CD4-positive, alpha-beta T cell treated with Interleukin-1 beta for 1 hour (primary cell): ENCODE measurements at regions not wholly inside any gene's neighbourhood (a gene's known extent, or its start where the extent isn't known, plus 50 kb on each side); places are given as distances from the start of the nearest gene placed in this dataset.
"Not testable (repeated sequence)": the region's sequence is repeated elsewhere in the genome, so short reads cannot be mapped to it uniquely, and the experiment has no call there.

ENCODE experiments used
- DNase-seq, 2 donors: peaks; one replicate each; pipeline ENCODE4 v3.0.0-alpha.2; 2020 to 2022

- no peak for DNase-seq
These were observed 650.0 kb upstream of the STXBP6 start for GRCh38 chr14:25699981-25700380.

DNA sequence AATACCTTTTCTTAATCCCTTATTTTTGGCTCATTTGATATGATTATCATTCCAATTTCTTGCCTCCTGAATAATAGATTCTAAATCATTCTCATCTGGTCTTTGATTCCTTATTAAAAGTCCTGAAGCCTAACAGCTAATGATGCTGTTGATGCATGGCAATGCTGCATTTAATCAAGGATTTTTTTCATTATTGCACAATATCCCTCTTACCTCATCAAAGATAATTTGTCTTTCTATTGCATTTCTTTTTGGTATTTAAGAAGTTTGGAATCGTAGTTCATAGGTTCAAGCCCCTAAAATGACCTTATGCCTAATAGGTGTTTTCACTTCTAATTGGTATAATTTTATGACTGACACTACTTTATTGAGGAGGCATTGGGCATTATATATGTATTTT is 648.2 kb upstream of the STXBP6 start:
- DNase-seq = no peak

- no peak for DNase-seq
These were observed 646.2 kb upstream of the STXBP6 start for GRCh38 chr14:25696176-25696575.

DNA sequence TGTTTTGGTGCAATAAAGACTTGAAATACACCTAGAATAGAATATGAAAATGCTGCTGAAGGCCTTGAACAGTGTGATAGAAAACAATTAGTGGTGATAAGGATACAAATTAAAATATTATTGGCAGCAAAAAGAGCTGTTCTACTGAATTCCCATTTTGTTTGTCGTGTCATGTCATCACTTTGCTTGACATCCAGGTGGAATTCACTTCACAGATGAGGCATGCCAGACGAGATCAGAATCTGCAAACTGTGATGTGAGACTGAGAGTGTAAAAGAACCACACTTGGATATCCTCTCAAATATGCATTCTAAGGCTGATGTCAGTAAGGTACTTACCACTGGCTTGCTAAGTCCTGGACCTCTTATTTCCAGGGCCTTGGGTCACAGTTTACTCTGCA is 635.1 kb upstream of the STXBP6 start:
- DNase-seq = no peak

DNA sequence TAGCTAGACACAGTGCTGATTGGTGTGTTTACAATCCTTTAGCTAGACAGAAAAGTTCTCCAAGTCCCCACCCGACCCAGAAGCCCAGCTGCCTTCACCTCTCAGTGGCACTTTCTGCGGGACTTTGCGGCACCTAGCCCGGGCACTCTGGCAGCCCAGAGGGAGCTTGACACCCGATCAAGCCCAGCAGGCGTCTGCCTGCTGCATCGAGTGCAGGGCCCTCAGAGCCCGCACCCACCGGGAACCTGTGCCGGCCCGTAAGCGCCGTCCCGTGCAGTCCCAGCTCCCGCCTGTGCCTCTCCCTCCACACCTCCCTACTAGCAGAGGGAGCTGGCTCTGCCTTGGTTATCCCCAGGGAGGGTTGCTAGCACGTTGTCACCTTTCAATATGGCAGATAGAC is 631.0 kb upstream of the STXBP6 start:
- no peak for DNase-seq

DNA sequence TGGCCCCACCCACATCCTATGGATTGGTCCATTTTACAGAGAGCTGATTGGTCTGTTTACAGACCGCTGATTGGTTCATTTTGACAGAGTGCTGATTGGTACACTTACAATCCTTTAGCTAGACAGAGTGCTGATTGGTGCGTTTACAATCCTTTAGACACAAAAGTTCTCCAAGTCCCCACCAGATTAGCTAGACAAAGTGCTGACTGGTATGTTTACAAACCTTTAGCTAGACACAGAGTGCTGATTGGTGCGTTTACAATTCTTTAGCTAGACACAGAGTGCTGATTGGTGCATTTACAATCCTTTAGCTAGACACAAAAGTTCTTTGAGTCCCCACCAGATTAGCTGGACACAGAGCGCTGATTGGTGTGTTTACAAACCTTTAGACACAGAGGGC is 630.6 kb upstream of the STXBP6 start:
- not testable (repeated sequence) for DNase-seq

DNA sequence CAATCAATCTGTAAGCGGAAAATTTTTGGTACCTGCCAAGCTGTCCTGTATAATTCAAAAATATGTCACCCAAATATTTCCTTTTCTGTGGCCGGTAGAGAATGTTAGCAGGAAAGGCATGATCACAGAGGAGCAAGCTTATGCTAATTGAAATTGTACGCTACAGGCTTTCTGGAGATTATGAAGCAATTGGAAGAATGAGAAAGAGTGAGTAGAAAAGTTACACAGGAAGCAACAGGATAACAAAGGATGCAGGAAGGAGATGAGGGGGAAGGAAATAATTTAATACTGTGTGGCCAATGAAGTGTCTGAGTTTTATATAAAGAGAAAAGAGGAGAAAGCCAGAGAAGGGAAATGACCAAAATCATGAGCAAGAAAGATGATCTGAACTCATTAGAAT is 627.2 kb upstream of the STXBP6 start:
- DNase-seq = no peak

DNA sequence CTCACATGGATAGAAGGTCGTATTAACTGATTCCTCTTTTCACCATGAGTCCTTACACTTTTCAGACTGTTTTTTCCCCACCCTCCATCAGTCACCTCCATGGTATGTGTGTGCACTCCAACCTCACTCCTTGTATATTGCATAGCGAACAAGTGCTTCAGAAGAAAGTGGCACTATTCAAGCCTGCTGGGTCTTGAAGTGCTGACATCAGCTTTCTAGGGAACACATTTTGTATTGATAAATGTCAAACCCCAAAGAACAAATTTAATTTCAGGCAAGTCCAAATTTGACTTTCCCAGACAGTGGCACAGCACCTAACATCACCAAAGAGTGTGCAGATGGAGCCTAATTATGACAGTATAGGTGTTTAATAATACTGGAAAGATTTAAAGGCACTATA is 617.4 kb upstream of the STXBP6 start:
- DNase-seq = no peak

- DNase-seq = no peak
These were observed 616.9 kb upstream of the STXBP6 start for GRCh38 chr14:25666877-25667276.

- no peak for DNase-seq
These were observed 609.0 kb upstream of the STXBP6 start for GRCh38 chr14:25658988-25659387.

DNA sequence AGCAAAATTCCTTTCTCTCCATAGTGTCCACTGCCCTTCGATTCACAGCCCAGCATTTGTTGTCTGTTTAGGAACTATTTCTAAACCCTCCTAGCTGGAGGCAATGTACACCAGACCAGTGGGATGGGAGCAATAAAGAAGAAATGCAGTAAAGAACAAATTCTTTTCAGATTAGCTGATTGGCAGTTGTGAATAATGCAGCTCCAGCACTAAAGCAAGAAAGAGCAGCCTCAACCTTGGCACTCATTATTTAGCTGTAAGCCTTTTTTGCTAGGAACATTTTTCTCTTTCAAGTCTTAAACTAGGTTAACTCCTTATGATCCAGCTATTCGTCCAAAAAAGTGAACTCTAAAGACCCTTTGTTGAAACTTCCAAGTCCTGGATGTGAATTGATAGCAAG is 580.5 kb upstream of the STXBP6 start:
- DNase-seq = no peak

DNA sequence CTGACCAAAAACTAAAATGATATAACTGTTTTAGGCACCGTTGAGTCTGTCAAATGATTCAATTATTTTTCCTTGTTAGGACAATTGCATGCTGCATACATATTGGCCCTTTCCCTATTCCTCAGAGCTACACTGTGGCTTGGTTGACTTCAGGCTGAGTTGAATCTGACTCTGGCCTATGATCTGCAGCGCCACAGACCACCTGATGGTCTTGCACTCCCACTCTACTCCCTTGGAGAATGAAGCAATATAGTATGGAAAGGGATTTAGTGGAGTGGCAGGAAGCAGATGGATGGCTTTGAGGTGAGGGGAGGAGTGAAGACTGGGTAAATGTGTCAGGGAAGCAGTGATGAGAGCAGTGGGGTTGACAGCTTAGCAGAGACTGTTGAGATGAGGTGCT is 579.0 kb upstream of the STXBP6 start:
- DNase-seq = no peak

GRCh38 chr14:25628390-25628789 is 578.4 kb upstream of the STXBP6 start:
- DNase-seq = no peak

- no peak for DNase-seq
These were observed 577.0 kb upstream of the STXBP6 start for GRCh38 chr14:25626986-25627385.

- DNase-seq = no peak
These were observed 572.8 kb upstream of the STXBP6 start for GRCh38 chr14:25622763-25623162.

DNA sequence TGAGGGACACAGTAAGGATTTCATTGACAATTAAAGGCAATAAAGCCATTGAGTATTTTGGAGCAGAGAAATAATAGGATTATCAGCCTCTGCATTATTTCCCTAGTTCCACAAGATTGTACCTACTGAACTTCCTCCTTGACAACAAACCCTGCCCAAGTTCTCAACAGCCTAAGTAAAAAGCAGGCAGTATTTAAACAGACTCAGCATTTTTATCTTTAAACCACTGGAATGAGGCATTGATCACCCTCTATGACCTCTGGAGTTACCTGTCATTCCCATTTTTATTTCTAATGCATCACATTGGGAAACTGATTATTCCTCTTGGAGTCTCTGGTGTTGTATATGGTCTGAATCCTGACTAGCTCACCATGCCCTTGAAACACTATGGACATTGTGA is 570.6 kb upstream of the STXBP6 start:
- DNase-seq = no peak

- DNase-seq = no peak
These were observed 565.2 kb upstream of the STXBP6 start for GRCh38 chr14:25615174-25615573.

DNA sequence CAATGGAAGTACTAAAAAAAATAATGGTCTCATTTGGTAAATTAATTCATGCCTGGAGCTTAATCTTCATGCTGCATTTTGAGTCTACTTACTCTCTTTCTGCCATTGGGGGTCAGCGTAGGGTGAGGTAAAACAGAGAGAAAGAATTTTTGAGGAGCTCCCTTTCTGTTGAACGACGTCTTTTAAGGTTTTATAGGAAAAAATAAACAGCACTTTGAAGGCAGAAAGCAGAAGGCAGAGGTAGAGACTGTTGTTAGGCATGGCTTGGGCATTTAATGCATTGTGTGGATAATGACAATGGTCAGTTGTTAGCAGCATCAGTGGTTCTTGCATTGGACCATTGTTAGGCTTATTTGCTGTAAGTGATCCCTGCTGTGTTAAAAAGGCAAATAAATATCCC is 557.2 kb upstream of the STXBP6 start:
- DNase-seq = no peak

GRCh38 chr14:25602106-25602505 is 552.2 kb upstream of the STXBP6 start:
- DNase-seq = no peak

GRCh38 chr14:25588751-25589150 is 538.8 kb upstream of the STXBP6 start:
- DNase-seq = no peak

- DNase-seq = no peak
These were observed 524.8 kb upstream of the STXBP6 start for GRCh38 chr14:25574628-25575325.

DNA sequence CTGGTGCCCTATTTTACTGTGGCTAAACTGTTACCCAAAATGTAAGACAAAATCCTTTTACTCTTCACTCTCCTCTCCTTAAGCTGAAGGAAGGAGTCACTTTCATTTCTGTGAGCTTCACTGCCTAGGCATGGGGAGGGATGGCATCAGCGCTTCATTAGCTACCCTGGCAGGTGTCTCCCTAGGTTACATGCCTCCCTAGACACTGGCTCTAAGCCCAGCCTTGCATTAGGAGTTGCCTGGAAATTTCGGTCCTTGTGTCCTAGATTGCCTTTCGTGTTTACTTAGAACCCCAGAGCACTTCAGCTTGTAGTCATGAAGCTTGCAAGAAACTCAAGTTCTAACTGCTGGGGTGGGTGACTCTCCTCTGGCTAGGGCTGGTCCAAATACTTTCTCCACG is 520.5 kb upstream of the STXBP6 start:
- no peak for DNase-seq

DNA sequence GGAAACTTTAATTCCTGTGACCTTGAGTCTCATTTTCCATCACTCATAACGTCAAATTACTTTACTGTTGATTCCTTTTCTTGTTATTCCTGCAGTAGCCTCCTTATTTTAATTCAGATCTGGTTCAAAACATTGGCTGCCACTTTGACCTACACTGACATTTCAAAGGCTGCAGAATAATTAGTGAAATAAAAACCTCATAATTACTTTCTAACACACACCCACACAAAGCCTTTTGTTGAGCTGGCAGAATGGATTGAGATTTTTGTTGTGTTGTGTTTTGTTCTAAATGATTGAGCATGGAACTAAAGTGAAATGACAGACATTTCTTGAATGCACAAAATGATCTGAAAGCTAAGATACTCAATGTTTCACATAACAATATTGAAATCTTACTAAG is 507.5 kb upstream of the STXBP6 start:
- DNase-seq = no peak

- DNase-seq = no peak
These were observed 502.9 kb upstream of the STXBP6 start for GRCh38 chr14:25552826-25553225.

DNA sequence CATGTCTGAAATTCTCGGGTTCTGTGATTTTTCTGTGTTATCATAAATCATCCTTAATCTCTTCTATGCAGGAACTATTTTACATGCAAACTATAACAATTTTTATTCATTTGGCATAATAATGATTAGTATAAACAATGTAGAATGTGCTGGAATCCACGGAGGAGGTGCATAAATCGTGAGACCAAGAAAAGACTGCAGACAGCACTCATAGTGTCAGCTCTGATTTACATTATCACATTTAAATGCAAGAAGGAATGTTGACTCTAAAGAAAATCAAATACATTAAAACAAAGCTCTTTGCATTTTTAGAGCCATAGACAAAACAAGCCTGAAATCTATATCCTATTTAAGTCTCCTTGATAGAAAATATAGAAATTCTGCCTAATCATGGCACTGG is 501.7 kb upstream of the STXBP6 start:
- no peak for DNase-seq

DNA sequence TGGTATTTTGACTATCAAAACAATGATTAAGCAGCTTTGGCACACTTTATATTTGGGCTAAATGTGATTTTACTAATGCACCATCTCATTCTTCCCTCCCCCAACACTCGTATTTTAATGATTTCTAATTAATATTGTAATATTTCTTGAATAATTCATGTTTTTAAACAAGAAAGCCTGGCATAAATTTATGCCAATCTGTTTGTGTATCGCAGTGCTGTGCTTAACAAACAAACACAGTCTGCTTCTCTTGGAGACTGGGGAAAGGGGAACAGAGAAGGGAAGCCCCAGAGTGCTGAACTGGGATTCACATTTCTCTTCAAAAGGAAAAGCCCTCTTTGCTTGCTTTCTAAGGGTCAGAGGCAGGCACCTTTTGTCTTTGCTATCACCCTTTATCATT is 496.9 kb upstream of the STXBP6 start:
- no peak for DNase-seq
